Testis (tissue), 2 donors: ENCODE measurements at regions not wholly inside any gene's neighbourhood (a gene's known extent, or its start where the extent isn't known, plus 50 kb on each side); places are given as distances from the start of the nearest gene placed in this dataset.

ENCODE experiments used
- CTCF ChIP-seq, 3 experiments: fragments of 450-650 bp in 2 of 3; fragments of 200-600 bp in 1 of 3; sonication (generic) in 1 of 3; IDR thresholded peaks; one replicate each; pipeline ENCODE4 v1.5.1; 2016 to 2019; ENCODE audit warnings: antibody characterized with exemption in 3 of 3, mild to moderate bottlenecking in 2 of 3, moderate library complexity in 1 of 3
- POLR2A ChIP-seq: fragments of 450-650 bp; IDR thresholded peaks from one replicate; pipeline ENCODE4 v1.6.1; 2017; ENCODE audit warnings: antibody characterized with exemption, mild to moderate bottlenecking, moderate library complexity

GRCh38 chr14:71430678-71431376 is 501.4 kb upstream of the RGS6 start:
- TF ChIP-seq CTCF (IDR thresholded peaks at IDR 0.05) (no peak), POLR2A (no peak)
